ENCODE measurements at regions not wholly inside any gene's neighbourhood (a gene's known extent, or its start where the extent isn't known, plus 50 kb on each side); places are given as distances from the start of the nearest gene placed in this dataset.
A peak's percentile ranks its signal among the peaks of the same experiment; 100 is the strongest.

DNA sequence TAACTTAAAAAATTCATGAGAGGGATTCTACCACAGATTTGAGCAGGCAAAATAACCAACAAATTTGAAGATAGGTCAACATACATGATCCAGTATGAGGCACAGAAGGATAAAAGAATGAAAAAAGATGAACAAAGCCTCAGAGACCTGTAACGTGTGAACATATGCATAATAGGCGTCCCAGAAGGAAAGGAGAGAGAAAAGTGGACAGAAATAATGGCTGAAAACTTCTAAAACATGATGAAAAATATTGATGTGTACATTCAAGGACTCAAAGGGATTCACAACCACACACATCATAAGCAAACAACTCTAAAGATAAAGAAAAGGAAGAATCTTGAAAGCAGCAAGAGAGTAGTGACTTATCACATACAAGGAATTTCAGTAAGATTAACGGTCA is 100.1 kb upstream of the PARD3B start:
- TF ChIP-seq, protein P1, sequence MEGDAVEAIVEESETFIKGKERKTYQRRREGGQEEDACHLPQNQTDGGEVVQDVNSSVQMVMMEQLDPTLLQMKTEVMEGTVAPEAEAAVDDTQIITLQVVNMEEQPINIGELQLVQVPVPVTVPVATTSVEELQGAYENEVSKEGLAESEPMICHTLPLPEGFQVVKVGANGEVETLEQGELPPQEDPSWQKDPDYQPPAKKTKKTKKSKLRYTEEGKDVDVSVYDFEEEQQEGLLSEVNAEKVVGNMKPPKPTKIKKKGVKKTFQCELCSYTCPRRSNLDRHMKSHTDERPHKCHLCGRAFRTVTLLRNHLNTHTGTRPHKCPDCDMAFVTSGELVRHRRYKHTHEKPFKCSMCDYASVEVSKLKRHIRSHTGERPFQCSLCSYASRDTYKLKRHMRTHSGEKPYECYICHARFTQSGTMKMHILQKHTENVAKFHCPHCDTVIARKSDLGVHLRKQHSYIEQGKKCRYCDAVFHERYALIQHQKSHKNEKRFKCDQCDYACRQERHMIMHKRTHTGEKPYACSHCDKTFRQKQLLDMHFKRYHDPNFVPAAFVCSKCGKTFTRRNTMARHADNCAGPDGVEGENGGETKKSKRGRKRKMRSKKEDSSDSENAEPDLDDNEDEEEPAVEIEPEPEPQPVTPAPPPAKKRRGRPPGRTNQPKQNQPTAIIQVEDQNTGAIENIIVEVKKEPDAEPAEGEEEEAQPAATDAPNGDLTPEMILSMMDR (IDR thresholded peaks at IDR 0.05; ENCODE audit: insufficient read depth, low read length), result no peak
- H3K4me3 ChIP-seq (ENCODE audit: low read depth, low read length), result no peak overlapping the region
- no peak for DNase-seq (ENCODE audit: low read depth)

DNA sequence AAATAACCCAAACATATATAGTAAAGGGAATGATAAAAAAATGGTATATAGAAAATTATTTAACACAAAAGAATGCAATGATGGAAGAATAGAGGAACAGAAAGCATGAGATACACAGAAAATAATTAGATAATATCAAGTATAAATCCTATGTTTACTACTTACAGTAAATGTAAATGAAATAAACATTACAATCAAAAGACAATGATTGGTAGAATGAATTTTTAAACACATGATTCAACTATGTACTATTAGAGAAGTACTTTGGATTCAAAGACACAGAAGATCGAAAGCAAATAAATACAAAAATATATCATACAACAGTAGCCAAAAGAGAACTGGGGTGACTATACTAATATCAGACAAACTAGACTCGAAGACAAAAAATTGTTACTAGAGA is 97.6 kb upstream of the PARD3B start:
- DNase-seq (ENCODE audit: low read depth), result no peak
- TF ChIP-seq, protein P1 (IDR thresholded peaks at IDR 0.05; ENCODE audit: insufficient read depth, low read length), result no peak
- no peak overlapping the region for H3K4me3 ChIP-seq (ENCODE audit: low read depth, low read length)

DNA sequence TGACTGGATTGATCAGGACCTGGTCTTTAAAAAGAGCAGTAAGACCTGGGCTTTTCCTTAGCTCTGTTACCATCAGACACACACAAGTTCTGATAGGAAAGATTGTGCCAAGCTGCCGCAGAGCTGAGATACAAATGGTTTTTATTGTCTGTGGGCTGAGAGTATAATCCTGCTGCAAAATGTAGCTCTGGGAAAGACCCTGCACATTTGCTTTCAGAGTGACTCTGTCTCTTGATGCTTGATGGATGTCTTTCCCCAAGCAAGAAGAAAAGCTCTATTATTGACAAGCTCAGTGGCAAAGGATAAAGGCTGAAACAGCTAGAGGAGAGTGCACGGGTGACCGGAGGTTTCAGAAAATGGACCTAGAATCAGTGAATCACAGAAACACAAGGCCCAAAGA is 95.3 kb upstream of the PARD3B start:
- TF ChIP-seq, protein P1 (IDR thresholded peaks at IDR 0.05; ENCODE audit: insufficient read depth, low read length), result no peak
- no peak for DNase-seq (ENCODE audit: low read depth)
- H3K4me3 ChIP-seq (ENCODE audit: low read depth, low read length), result no peak overlapping the region

GRCh38 chr2:204451766-204452165 is 93.5 kb upstream of the PARD3B start:
- no peak overlapping the region for H3K4me3 ChIP-seq (ENCODE audit: low read depth, low read length)
- TF ChIP-seq, protein P1 (IDR thresholded peaks at IDR 0.05; ENCODE audit: insufficient read depth, low read length), result no peak
- no peak for DNase-seq (ENCODE audit: low read depth)

DNA sequence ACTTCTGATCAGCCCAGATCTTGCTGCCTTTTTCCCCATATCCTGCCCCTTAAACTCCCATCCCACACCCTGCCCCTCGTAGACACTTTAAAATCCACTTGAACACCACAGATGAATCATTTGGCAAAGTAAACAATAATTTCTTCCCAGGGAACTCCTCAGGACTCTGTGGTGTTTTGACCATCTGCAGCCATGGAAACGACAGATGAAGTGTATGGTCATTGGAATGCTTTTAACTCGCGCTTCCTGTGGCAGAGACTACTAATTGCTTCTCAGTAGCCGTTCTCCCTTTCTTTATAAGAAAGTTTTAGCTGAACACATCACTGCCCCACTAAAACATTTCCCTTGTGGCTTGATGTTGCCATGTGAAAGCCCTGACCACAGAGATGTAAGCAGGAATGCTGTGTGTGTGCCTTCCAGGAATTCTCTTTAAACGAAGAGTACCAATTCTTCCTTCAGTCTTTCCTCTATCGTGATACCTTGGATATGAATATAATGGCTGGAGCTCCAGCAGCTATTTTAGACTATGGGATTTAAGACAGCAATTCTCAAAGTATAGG is 92.7 kb upstream of the PARD3B start:
- DNase-seq (ENCODE audit: low read depth), result peak; percentile 85
- H3K4me3 ChIP-seq (ENCODE audit: low read depth, low read length), result no peak overlapping the region
- TF ChIP-seq, protein P1 (IDR thresholded peaks at IDR 0.05; ENCODE audit: insufficient read depth, low read length), result peak; percentile 9

DNA sequence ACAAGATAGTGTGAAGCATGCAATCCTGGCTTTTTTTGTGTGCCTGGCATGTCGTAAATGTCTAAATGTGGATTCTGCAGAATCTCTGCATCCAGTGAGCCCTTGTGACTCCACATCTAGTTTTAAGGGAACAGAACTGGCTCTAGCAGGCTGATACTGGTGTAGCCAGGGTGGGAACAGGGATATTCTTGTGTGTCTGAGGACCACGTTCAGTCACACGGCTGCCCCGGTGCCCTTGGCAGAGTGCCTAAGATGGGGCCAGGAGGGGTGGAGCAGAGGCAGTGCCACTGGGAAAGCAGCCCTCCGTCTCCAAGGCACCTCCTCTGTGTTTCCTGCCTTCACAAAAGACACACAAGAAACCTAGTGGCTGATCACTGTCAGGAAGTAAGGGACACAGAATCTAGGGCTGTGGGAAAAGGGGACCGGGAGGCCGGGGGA is 91.5 kb upstream of the PARD3B start:
- TF ChIP-seq, protein P1 (IDR thresholded peaks at IDR 0.05; ENCODE audit: insufficient read depth, low read length), result no peak
- DNase-seq (ENCODE audit: low read depth), result peak; percentile 23
- no peak overlapping the region for H3K4me3 ChIP-seq (ENCODE audit: low read depth, low read length)

Data from fibroblast of the aortic adventitia (primary cell).